ENCODE measurements at regions not wholly inside any gene's neighbourhood (a gene's known extent, or its start where the extent isn't known, plus 50 kb on each side); places are given as distances from the start of the nearest gene placed in this dataset.
"Not testable (repeated sequence)": the region's sequence is repeated elsewhere in the genome, so short reads cannot be mapped to it uniquely, and the experiment has no call there.

DNA sequence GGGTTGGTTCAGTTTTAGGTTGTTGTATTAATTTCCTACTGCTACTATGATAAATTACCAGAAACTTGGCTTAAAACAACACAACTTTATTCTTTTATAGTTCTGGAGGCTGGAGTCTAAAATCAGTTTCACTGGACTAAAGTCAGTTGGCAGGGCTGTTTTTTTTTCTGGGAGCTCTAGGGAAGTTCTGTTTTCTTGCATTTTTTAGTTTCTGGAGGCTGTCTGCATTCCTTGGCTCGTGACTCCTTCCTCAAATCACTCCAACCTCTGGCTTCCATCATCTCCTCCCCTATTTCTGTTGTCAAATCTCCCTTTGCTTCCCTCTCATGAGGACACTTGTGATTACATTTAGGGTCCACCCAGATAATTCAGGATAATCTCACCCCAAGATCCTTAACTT, 51.3 kb upstream of the SUB1 start:
- no peak overlapping the region for H3K27ac Mint-ChIP-seq

DNA sequence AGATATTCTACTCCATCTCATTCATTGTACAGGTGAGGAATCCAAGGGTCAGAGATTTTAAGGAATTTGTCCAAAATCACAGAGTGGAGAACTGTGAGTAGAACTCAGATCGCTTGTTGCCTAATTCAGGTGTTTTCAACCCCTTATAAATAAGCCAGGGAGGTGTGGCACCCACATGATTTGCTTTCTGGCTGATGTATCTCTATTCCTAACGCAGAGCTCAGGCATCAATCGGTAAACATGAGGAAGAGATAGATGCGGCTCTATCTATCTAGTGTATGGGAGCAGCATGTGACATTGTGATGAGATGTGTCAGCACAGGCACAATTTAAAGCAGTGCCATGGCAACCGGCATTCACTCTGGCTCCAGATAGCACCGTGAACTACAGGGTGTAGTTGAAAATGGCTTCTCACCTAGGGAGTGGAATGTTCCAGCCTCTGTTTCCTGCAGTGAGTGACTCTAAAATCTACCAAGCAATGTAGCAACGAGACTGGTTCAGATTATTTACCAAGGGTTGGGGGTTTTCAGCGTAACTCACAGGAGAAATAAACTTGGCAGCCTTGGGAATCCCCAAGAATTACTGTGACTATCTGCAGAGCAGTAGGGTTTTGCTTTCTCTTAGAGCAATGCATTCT, 53.4 kb upstream of the SUB1 start:
- peak overlapping the region; percentile 67 for H3K27ac Mint-ChIP-seq
- ATAC-seq (replicated peaks) (peak; percentile 67 to 75), DNase-seq (no peak)
- peaks cover 18 to 34% of the 10 kb centered on the region in 2 donors for H3K4me1 Mint-ChIP-seq
- no peaks in the 10 kb centered on the region for H3K36me3 Mint-ChIP-seq
- peak overlapping the region; percentile 14 to 62 for H3K4me3 Mint-ChIP-seq
- no peaks in the 10 kb centered on the region for H3K27me3 Mint-ChIP-seq
- no peaks in the 10 kb centered on the region for H3K9me3 Mint-ChIP-seq

More for the DNA sequence above, 51.3 kb upstream of the SUB1 start:
- ATAC-seq (replicated peaks), result no peak
- H3K4me1 Mint-ChIP-seq, result peaks cover 35 to 54% of the 10 kb centered on the region in 2 donors
- no peaks in the 10 kb centered on the region for H3K9me3 Mint-ChIP-seq
- no peak overlapping the region for H3K4me3 Mint-ChIP-seq
- no peak for DNase-seq
- no peaks in the 10 kb centered on the region for H3K36me3 Mint-ChIP-seq
- no peaks in the 10 kb centered on the region for H3K27me3 Mint-ChIP-seq

GRCh38 chr5:32527321-32527720, 58.0 kb upstream of the SUB1 start:
- not testable (repeated sequence) for H3K27ac Mint-ChIP-seq; ATAC-seq (replicated peaks); H3K4me3 Mint-ChIP-seq; H3K27me3 Mint-ChIP-seq; H3K9me3 Mint-ChIP-seq; H3K36me3 Mint-ChIP-seq; DNase-seq
- H3K4me1 Mint-ChIP-seq, result peaks cover 17 to 18% of the 10 kb centered on the region in 2 donors

GRCh38 chr5:32526810-32527209, 58.5 kb upstream of the SUB1 start:
- H3K27ac Mint-ChIP-seq, result no peak overlapping the region
- ATAC-seq (replicated peaks) (no peak), DNase-seq (no peak)
- H3K9me3 Mint-ChIP-seq, result peaks cover 0 to 1% of the 10 kb centered on the region in 2 donors
- H3K36me3 Mint-ChIP-seq, result no peaks in the 10 kb centered on the region
- H3K4me1 Mint-ChIP-seq, result peaks cover 12 to 14% of the 10 kb centered on the region in 2 donors
- no peak overlapping the region for H3K4me3 Mint-ChIP-seq
- peaks cover 0 to 6% of the 10 kb centered on the region in 2 donors for H3K27me3 Mint-ChIP-seq

- no peak for DNase-seq
- Mint-ChIP-seq H3K9me3 (peaks cover 0 to 1% of the 10 kb centered on the region in 2 donors), H3K4me1 (peaks cover 5 to 9% of the 10 kb centered on the region in 2 donors), H3K27ac (no peak overlapping the region), H3K4me3 (no peak overlapping the region), H3K36me3 (no peaks in the 10 kb centered on the region), H3K27me3 (peaks cover 3 to 12% of the 10 kb centered on the region in 2 donors)
- ATAC-seq (replicated peaks), result peak; percentile 34 to 45
Measured at GRCh38 chr5:32523625-32524024, 61.7 kb upstream of the SUB1 start.

DNA sequence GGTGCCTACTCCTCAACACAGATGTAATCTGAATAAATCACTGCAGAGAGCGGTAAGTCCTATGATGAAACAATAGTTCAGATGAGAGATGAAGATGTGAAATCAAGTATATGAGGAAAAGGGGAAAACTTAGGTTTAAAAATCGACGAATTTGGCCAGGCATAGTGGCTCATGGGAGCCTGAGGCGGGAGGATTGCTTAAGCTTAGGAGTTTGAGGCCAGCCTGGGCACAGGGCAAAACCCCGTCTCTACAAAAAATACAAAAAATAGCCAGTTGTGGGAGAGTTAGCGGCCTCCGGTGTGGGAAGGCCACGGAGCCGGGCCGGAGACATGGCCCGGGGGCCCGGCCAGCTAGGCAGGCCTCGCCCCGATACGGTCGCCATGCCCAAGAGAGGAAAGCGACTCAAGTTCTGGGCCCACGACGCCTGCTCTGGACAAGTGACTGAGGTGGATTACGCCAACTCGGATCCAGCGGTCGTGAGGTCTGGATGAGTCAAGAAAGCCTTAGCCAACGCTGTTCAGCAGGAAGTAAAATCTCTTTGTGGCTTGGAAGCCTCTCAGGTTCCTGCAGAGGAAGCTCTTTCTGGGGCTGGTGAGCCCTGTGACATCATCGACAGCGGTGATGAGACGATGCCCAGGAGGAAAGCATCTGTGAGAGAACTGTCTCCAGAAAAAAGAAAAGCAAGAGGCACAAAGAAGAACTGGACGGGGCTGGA, 62.8 kb upstream of the SUB1 start:
- ATAC-seq (replicated peaks) (peak in 1 of 2 donors; percentile 63), DNase-seq (no peak)
- Mint-ChIP-seq H3K27ac (no peak overlapping the region), H3K4me1 (peaks cover 5 to 9% of the 10 kb centered on the region in 2 donors), H3K36me3 (no peaks in the 10 kb centered on the region), H3K4me3 (no peak overlapping the region), H3K27me3 (peaks cover 3 to 12% of the 10 kb centered on the region in 2 donors), H3K9me3 (peaks cover 0 to 1% of the 10 kb centered on the region in 2 donors)

DNA sequence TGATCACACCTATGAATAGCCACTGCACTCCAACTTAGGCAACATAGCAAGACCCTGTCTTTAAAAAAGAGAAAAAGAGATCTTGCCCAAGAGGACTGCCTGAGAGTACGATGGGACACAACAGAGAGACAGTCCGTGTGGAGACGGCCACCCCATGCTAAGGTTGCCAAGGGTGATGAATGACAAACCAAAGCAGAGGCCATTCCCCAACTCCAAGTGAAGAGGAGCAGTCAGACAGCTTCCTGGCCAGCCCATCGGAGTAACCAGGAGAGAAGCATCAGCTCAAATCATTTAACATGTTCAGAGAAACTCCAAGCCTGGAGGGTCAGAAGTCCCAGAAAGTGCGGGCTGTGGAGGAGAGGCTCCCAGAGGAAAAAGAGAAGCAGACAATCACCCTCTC, 63.9 kb upstream of the SUB1 start:
- H3K27me3 Mint-ChIP-seq, result peaks cover 7 to 18% of the 10 kb centered on the region in 2 donors

GRCh38 chr5:32520972-32521371, 64.4 kb upstream of the SUB1 start:
- ATAC-seq (replicated peaks), result no peak
- H3K4me3 Mint-ChIP-seq, result no peak overlapping the region
- H3K27me3 Mint-ChIP-seq, result peaks cover 7 to 18% of the 10 kb centered on the region in 2 donors
- no peak for DNase-seq
- peaks cover 5 to 9% of the 10 kb centered on the region in 2 donors for H3K4me1 Mint-ChIP-seq
- H3K9me3 Mint-ChIP-seq, result peaks cover 0 to 1% of the 10 kb centered on the region in 2 donors
- no peak overlapping the region for H3K27ac Mint-ChIP-seq
- H3K36me3 Mint-ChIP-seq, result no peaks in the 10 kb centered on the region

More for the DNA sequence above, 63.9 kb upstream of the SUB1 start:
- Mint-ChIP-seq H3K27ac (no peak overlapping the region), H3K4me1 (peaks cover 5 to 9% of the 10 kb centered on the region in 2 donors), H3K9me3 (peaks cover 0 to 1% of the 10 kb centered on the region in 2 donors), H3K4me3 (no peak overlapping the region), H3K36me3 (no peaks in the 10 kb centered on the region)
- ATAC-seq (replicated peaks), result no peak
- DNase-seq, result no peak

DNA sequence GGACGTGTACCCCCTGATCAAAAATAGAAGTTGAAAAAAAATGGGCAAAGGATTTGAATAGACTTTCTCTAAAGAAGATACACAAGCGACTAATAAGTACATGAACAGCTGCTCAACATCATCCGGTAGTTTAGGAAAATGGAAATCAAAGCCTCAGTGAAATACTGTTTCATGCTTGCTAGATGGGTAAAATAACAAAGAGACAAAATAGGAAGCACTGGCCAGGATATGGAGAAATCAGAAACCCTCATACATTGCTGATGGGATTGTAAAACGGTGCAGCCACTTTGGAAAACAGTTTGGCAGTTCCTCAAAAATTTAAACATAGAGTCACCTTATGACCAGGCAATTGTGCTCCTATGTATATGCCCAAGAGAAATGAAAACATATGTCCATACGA, 65.0 kb upstream of the SUB1 start:
- H3K4me1 Mint-ChIP-seq, result peaks cover 5 to 9% of the 10 kb centered on the region in 2 donors
- no peak overlapping the region for H3K27ac Mint-ChIP-seq
- H3K4me3 Mint-ChIP-seq, result no peak overlapping the region
- no peak for DNase-seq
- no peak for ATAC-seq (replicated peaks)
- no peaks in the 10 kb centered on the region for H3K36me3 Mint-ChIP-seq
- H3K27me3 Mint-ChIP-seq, result peaks cover 7 to 18% of the 10 kb centered on the region in 2 donors
- peaks cover 0 to 1% of the 10 kb centered on the region in 2 donors for H3K9me3 Mint-ChIP-seq

DNA sequence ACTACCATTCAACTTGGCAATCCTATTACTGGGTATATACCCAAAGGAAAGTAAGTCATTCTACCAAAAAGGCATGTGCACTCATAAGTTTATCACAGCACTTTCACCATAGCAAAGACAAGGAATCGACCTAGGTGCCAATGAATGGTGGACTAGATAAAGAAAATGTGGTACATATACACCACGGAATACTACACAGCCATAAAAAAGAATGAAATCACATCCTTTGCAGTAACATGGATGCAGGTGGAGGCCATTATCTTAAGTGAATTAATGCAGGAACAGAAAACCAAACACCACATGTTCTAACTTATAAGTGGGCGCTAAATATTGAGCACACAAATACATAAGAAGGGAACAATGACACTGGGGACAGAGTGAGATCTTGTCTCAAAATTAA, 65.8 kb upstream of the SUB1 start:
- Mint-ChIP-seq H3K4me1 (peaks cover 5 to 9% of the 10 kb centered on the region in 2 donors), H3K27ac (no peak overlapping the region), H3K27me3 (peaks cover 12 to 18% of the 10 kb centered on the region in 2 donors), H3K36me3 (no peaks in the 10 kb centered on the region), H3K4me3 (no peak overlapping the region), H3K9me3 (peaks cover 0 to 1% of the 10 kb centered on the region in 2 donors)
- DNase-seq (no peak), ATAC-seq (replicated peaks) (no peak)

GRCh38 chr5:32514806-32515205, 70.3 kb upstream of the ZFR start:
- DNase-seq (no peak), ATAC-seq (replicated peaks) (no peak)
- H3K36me3 Mint-ChIP-seq, result no peaks in the 10 kb centered on the region
- H3K27me3 Mint-ChIP-seq, result peaks cover 6 to 9% of the 10 kb centered on the region in 2 donors
- no peaks in the 10 kb centered on the region for H3K4me1 Mint-ChIP-seq
- no peak overlapping the region for H3K4me3 Mint-ChIP-seq
- no peak overlapping the region for H3K27ac Mint-ChIP-seq
- no peaks in the 10 kb centered on the region for H3K9me3 Mint-ChIP-seq

DNA sequence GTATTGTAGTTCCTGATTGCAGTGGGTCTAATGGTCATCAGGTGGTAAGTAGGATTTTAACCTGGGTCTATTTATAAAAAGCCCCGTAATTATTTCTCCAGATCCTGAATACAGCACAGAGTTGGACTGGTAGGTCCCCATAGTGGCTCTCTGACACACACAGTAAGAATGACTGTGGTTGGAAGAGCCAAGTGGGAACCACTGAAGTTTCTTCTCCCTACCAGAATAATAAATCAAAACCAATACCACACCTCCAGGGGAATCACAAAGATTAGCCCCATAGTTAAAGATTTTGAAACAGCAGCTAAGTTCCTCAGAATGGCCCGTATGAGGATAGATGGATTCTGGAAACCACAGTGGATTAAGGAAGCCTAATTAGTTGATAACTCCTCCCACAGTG, 68.4 kb upstream of the ZFR start:
- H3K4me1 Mint-ChIP-seq, result no peaks in the 10 kb centered on the region
- peaks cover 12 to 14% of the 10 kb centered on the region in 2 donors for H3K27me3 Mint-ChIP-seq
- ATAC-seq (replicated peaks) (no peak), DNase-seq (no peak)
- H3K4me3 Mint-ChIP-seq, result no peak overlapping the region
- H3K9me3 Mint-ChIP-seq, result no peaks in the 10 kb centered on the region
- H3K27ac Mint-ChIP-seq, result no peak overlapping the region
- no peaks in the 10 kb centered on the region for H3K36me3 Mint-ChIP-seq

- H3K27me3 Mint-ChIP-seq, result peaks cover 16 to 18% of the 10 kb centered on the region in 2 donors
- no peaks in the 10 kb centered on the region for H3K4me1 Mint-ChIP-seq
- ATAC-seq (replicated peaks), result no peak
- DNase-seq, result no peak
- H3K4me3 Mint-ChIP-seq, result no peak overlapping the region
- no peaks in the 10 kb centered on the region for H3K9me3 Mint-ChIP-seq
- H3K36me3 Mint-ChIP-seq, result no peaks in the 10 kb centered on the region
- H3K27ac Mint-ChIP-seq, result no peak overlapping the region
Measured at GRCh38 chr5:32511776-32512374, 67.3 kb upstream of the ZFR start.

- Mint-ChIP-seq H3K4me3 (no peak overlapping the region), H3K9me3 (no peaks in the 10 kb centered on the region), H3K36me3 (no peaks in the 10 kb centered on the region), H3K27ac (no peak overlapping the region), H3K4me1 (peaks cover 0 to 1% of the 10 kb centered on the region in 2 donors), H3K27me3 (peaks cover 15 to 24% of the 10 kb centered on the region in 2 donors)
- ATAC-seq (replicated peaks) (no peak), DNase-seq (no peak)
Measured at GRCh38 chr5:32510860-32511259, 66.3 kb upstream of the ZFR start.

All from stimulated activated naive B cell treated with anti-CD40 and anti-IgM and Interleukin-4, amounts not matched to agents 10 μg/mL and 1 μg/mL and 100 μg/mL, for 72 hours (primary cell).